Neural crest cell (in vitro differentiated cells): ENCODE measurements at regions not wholly inside any gene's neighbourhood (a gene's known extent, or its start where the extent isn't known, plus 50 kb on each side); places are given as distances from the start of the nearest gene placed in this dataset.
A peak's percentile ranks its signal among the peaks of the same experiment; 100 is the strongest.

Experiments
- DNase-seq: peaks from one replicate; pipeline ENCODE4 v3.0.0; 2021; ENCODE audit warnings: low read depth, mixed read lengths, low spot score
- H3K27ac Mint-ChIP-seq: one replicate; pipeline ENCODE4 v1.8.0; 2021; ENCODE audit warnings: mild to moderate bottlenecking, mixed read lengths; ENCODE audit not compliant: unreplicated experiment
- H3K27me3 Mint-ChIP-seq: 2 replicates; pipeline ENCODE4 v1.8.0; 2021; ENCODE audit warnings: low read depth, mild to moderate bottlenecking, mixed read lengths
- H3K36me3 Mint-ChIP-seq: 2 replicates; pipeline ENCODE4 v1.8.0; 2021; ENCODE audit warnings: low read depth, mild to moderate bottlenecking, mixed read lengths
- H3K4me1 Mint-ChIP-seq: 2 replicates; pipeline ENCODE4 v1.8.0; 2021; ENCODE audit warnings: mixed read lengths
- H3K4me3 Mint-ChIP-seq: one replicate; pipeline ENCODE4 v1.8.0; 2021; ENCODE audit warnings: mild to moderate bottlenecking, mixed read lengths
- H3K9me3 Mint-ChIP-seq: 2 replicates; pipeline ENCODE4 v1.8.0; 2021; ENCODE audit warnings: mixed read lengths
- TF ChIP-seq, protein P1 (sequence below): fragments of 200-600 bp; sonication (generic); conservative IDR thresholded peaks from 2 replicates; pipeline ENCODE4 v1.5.0; 2021; ENCODE audit warnings: antibody characterized with exemption, mild to moderate bottlenecking

DNA sequence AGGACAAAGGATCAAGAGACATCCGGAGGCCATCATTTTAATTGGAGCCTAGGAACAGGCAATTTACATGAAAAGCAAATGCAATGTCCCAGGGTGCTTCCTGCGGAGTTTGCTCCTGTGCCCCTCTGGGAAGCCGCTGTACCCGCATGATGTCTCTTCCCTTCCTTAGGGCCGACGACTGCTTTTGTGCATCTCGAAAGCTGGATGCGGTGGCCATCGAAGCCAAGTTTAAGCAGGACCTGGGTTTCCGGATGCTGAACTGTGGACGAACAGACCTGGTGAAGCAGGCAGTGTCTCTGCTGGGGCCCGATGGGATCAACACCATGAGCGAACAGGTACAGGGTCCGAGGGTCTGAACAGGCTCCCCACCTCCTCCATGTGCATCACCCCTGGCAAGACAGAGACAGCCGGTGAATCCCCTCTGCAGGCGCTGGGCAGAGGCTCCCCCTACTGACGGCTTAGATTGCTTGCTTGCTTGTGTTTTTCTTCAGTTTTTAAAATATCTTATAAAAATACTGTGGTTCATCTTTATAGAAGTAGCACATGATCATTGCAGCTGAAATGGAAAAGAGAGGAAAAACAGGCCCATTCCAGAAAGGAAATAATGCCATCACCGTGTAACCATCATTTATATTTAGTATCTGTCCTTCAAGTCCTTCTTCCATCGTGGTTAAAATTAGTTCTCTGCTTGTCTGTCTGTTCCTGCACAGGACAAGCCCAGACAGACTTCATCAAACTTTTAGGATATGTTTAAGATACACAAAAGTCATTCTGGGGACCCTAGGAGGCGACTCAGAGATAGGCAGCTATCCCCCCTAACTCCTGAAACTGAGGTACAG is 75.4 kb upstream of the PWP1 start:
- TF ChIP-seq, protein P1, sequence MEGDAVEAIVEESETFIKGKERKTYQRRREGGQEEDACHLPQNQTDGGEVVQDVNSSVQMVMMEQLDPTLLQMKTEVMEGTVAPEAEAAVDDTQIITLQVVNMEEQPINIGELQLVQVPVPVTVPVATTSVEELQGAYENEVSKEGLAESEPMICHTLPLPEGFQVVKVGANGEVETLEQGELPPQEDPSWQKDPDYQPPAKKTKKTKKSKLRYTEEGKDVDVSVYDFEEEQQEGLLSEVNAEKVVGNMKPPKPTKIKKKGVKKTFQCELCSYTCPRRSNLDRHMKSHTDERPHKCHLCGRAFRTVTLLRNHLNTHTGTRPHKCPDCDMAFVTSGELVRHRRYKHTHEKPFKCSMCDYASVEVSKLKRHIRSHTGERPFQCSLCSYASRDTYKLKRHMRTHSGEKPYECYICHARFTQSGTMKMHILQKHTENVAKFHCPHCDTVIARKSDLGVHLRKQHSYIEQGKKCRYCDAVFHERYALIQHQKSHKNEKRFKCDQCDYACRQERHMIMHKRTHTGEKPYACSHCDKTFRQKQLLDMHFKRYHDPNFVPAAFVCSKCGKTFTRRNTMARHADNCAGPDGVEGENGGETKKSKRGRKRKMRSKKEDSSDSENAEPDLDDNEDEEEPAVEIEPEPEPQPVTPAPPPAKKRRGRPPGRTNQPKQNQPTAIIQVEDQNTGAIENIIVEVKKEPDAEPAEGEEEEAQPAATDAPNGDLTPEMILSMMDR, result peak; percentile 74
- H3K36me3 Mint-ChIP-seq, result no peaks in the 10 kb centered on the region
- no peak overlapping the region for H3K27ac Mint-ChIP-seq
- H3K4me3 Mint-ChIP-seq, result no peak overlapping the region
- H3K4me1 Mint-ChIP-seq, result peaks cover 8% of the 10 kb centered on the region
- H3K9me3 Mint-ChIP-seq, result no peaks in the 10 kb centered on the region
- peaks cover 5% of the 10 kb centered on the region for H3K27me3 Mint-ChIP-seq
- peak; percentile 46 for DNase-seq

DNA sequence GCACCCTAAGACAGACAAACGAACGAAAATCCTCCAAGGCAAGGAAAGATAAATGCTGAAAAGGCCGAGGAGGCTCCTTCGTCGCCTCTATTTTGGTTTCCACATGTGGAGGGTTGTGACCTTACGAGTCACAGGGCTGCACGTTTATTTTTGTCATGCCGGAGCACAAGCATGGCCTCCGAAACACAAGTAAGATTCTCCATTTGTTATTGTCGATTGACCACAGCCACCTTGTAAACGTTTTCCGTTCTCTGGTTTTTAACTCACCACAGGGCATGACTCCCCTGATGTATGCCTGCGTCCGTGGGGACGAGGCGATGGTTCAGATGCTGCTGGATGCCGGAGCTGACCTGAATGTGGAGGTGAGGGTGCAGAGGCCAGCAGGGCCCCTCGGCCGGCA is 73.1 kb upstream of the PWP1 start:
- H3K27ac Mint-ChIP-seq, result no peak overlapping the region
- H3K36me3 Mint-ChIP-seq, result no peaks in the 10 kb centered on the region
- peaks cover 8% of the 10 kb centered on the region for H3K4me1 Mint-ChIP-seq
- DNase-seq, result no peak
- TF ChIP-seq, protein P1, result no peak
- H3K27me3 Mint-ChIP-seq, result peaks cover 3% of the 10 kb centered on the region
- no peak overlapping the region for H3K4me3 Mint-ChIP-seq
- H3K9me3 Mint-ChIP-seq, result no peaks in the 10 kb centered on the region

DNA sequence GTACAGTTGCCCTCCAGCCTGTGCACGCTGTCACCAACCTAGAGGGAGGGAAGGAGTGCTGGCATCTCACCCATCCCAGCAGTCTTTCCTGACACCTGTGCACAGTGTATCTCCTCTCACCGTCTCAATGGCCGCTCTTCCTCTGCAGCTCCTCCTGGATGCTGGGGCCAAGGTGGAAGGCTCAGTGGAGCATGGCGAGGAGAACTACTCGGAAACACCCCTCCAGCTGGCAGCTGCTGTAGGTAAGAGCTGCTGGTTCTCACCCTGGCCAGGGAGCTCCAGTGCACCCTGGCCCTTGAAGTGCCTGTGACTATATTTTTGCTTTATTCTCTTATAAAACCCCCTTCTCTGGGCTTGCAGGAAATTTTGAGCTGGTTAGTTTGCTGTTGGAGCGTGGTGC is 68.7 kb upstream of the PWP1 start:
- Mint-ChIP-seq H3K9me3 (no peaks in the 10 kb centered on the region), H3K27ac (no peak overlapping the region)
- TF ChIP-seq, protein P1, result no peak

DNA sequence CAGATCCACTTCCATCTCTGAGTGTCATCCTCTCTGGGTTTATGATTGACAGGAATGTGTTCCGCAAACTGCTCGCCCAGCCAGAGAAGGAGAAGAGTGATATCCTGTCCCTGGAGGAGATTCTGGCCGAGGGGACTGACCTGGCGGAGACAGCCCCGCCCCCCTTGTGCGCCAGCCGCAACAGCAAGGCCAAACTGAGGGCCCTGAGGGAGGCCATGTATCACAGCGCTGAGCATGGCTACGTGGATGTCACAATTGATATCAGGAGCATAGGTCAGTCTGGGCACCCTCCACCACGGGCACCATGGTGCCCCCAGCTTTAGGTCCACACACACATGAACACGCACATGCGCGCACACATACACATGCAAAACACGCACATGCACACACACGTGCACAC is 67.5 kb upstream of the PWP1 start:
- H3K4me3 Mint-ChIP-seq, result no peak overlapping the region
- TF ChIP-seq, protein P1, result no peak
- H3K9me3 Mint-ChIP-seq, result no peaks in the 10 kb centered on the region
- no peak overlapping the region for H3K27ac Mint-ChIP-seq
- peaks cover under 1% of the 10 kb centered on the region for H3K27me3 Mint-ChIP-seq
- DNase-seq, result no peak
- no peaks in the 10 kb centered on the region for H3K4me1 Mint-ChIP-seq
- no peaks in the 10 kb centered on the region for H3K36me3 Mint-ChIP-seq

More for the DNA sequence above, 68.7 kb upstream of the PWP1 start:
- Mint-ChIP-seq H3K36me3 (no peaks in the 10 kb centered on the region), H3K27me3 (peaks cover 3% of the 10 kb centered on the region), H3K4me1 (no peaks in the 10 kb centered on the region), H3K4me3 (no peak overlapping the region)
- no peak for DNase-seq

DNA sequence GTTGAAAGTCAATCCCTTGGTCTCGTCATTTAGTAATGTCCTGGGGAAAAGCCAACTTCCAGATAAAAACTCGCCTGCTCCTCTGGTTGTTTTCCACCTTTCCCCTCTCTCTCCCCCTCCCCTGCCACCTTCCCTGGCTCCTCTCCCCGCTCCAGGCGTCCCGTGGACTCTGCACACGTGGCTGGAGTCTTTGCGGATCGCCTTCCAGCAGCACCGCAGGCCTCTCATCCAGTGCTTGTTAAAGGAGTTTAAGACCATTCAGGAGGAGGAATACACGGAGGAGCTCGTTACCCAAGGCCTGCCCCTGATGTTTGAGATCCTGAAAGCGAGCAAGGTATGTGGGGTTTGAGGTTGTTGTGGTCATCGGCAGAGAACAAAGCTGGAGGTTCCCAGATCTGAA is 65.8 kb upstream of the PWP1 start:
- H3K4me1 Mint-ChIP-seq, result no peaks in the 10 kb centered on the region
- peaks cover 3% of the 10 kb centered on the region for H3K36me3 Mint-ChIP-seq
- peaks cover 6% of the 10 kb centered on the region for H3K27me3 Mint-ChIP-seq
- H3K27ac Mint-ChIP-seq, result no peak overlapping the region
- peaks cover under 1% of the 10 kb centered on the region for H3K9me3 Mint-ChIP-seq
- H3K4me3 Mint-ChIP-seq, result no peak overlapping the region
- DNase-seq, result no peak
- TF ChIP-seq, protein P1, result no peak
